ENCODE measurements at regions not wholly inside any gene's neighbourhood (a gene's known extent, or its start where the extent isn't known, plus 50 kb on each side); places are given as distances from the start of the nearest gene placed in this dataset.

- no peak overlapping the region for H2AFZ ChIP-seq (replicated peaks)
- no peaks in the 10 kb centered on the region for H4K20me1 ChIP-seq (ENCODE audit: low read depth)
- Mint-ChIP-seq H3K4me1 (no peaks in the 10 kb centered on the region), H3K27me3 (ENCODE audit: insufficient read depth, low read depth) (peaks cover 12% of the 10 kb centered on the region), H3K9me3 (peaks cover 23% of the 10 kb centered on the region), H3K36me3 (no peaks in the 10 kb centered on the region), H3K27ac (no peak overlapping the region), H3K4me3 (no peak overlapping the region)
- DNase-seq (ENCODE audit: low spot score): no peak
- H3K27ac ChIP-seq: no peak overlapping the region
- no peak for TF ChIP-seq CTCF (IDR thresholded peaks at IDR 0.05)
- TF ChIP-seq EZH2 (IDR thresholded peaks at IDR 0.05): no peak
- no peak for TF ChIP-seq EZH2phosphoT487 (IDR thresholded peaks at IDR 0.05)
- no peaks in the 10 kb centered on the region for H3K27me3 ChIP-seq
- no peaks in the 10 kb centered on the region for H3K79me2 ChIP-seq (ENCODE audit: low read depth)
- no peaks in the 10 kb centered on the region for H3K9me3 ChIP-seq (ENCODE audit: low read depth)
- no peaks in the 10 kb centered on the region for H3K36me3 ChIP-seq
- H3K9ac ChIP-seq: no peak overlapping the region
- H3K4me2 ChIP-seq: no peak overlapping the region
- no peak overlapping the region for H3K4me3 ChIP-seq
- H3K4me1 ChIP-seq: no peaks in the 10 kb centered on the region
- no peaks in the 10 kb centered on the region for H3F3A ChIP-seq (ENCODE audit: low read depth)
Measured at GRCh38 chr2:129915303-129915840, 64.1 kb upstream of the RAB6C start.

GRCh38 chr2:129918604-129919003, 60.9 kb upstream of the RAB6C start:
- H3K27ac Mint-ChIP-seq: no peak overlapping the region
- peaks cover 1% of the 10 kb centered on the region for H3K4me1 Mint-ChIP-seq
- Histone ChIP-seq H3K79me2 (ENCODE audit: low read depth) (no peaks in the 10 kb centered on the region), H4K20me1 (ENCODE audit: low read depth) (no peaks in the 10 kb centered on the region), H3K4me3 (no peak overlapping the region), H3K4me2 (no peak overlapping the region), H2AFZ (replicated peaks) (no peak overlapping the region), H3K27ac (no peak overlapping the region), H3K4me1 (peaks cover 10% of the 10 kb centered on the region), H3K27me3 (peaks cover 29% of the 10 kb centered on the region), H3F3A (ENCODE audit: low read depth) (no peaks in the 10 kb centered on the region), H3K9ac (no peak overlapping the region), H3K36me3 (no peaks in the 10 kb centered on the region), H3K9me3 (ENCODE audit: low read depth) (no peaks in the 10 kb centered on the region)
- H3K36me3 Mint-ChIP-seq: no peaks in the 10 kb centered on the region
- no peak for DNase-seq (ENCODE audit: low spot score)
- no peak for TF ChIP-seq CTCF (IDR thresholded peaks at IDR 0.05)
- H3K9me3 Mint-ChIP-seq: peaks cover 25% of the 10 kb centered on the region
- H3K27me3 Mint-ChIP-seq (ENCODE audit: insufficient read depth, low read depth): peaks cover 19% of the 10 kb centered on the region
- no peak overlapping the region for H3K4me3 Mint-ChIP-seq

DNA sequence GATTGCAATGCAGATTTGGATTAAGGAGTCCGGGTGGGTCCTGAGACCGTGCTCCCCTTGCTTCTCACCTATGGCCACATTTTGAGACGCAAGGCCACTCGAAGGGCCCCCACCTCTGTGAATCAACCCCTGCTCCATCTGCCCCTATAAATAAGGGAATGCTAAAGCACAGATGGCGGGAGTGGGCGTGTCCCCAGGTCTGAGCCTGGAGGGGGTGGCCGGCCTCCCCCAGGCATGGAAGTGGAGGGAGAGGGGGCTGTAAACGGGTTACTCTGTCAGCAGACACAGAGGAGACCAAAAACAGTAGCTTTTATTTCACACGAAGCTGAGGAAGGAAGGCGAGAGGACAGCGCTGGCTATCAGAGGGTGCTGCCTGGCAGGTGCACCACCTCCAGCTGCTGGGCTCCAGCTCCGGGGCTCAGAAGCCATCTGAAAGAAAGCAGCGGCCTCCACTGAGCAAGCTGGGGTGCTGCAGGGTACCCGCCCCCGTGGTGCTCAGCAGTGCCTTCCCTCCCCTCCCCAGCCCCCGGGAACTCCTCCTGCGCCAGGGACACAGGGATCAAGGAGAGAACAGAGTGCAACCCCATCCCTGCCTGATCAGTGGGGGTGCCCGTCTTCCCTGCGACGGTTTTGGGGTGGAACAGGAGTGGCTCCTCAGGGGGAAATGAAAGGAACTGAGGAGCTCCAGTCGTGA, 56.7 kb upstream of the RAB6C start:
- Histone ChIP-seq H3K4me2 (peak overlapping the region; percentile 95), H3K36me3 (no peaks in the 10 kb centered on the region), H3K79me2 (ENCODE audit: low read depth) (no peaks in the 10 kb centered on the region), H3F3A (ENCODE audit: low read depth) (no peaks in the 10 kb centered on the region), H3K4me1 (peaks cover 10% of the 10 kb centered on the region), H2AFZ (replicated peaks) (peak overlapping the region; percentile 88), H3K4me3 (peak overlapping the region; percentile 52), H3K27ac (no peak overlapping the region), H4K20me1 (ENCODE audit: low read depth) (no peaks in the 10 kb centered on the region), H3K27me3 (peaks cover 30% of the 10 kb centered on the region), H3K9me3 (ENCODE audit: low read depth) (no peaks in the 10 kb centered on the region), H3K9ac (no peak overlapping the region)
- no peak overlapping the region for H3K4me3 Mint-ChIP-seq
- H3K27ac Mint-ChIP-seq: no peak overlapping the region
- TF ChIP-seq CTCF (IDR thresholded peaks at IDR 0.05) (no peak), EZH2 (IDR thresholded peaks at IDR 0.05) (peak; percentile 34)
- H3K27me3 Mint-ChIP-seq (ENCODE audit: insufficient read depth, low read depth): peaks cover 20% of the 10 kb centered on the region
- H3K9me3 Mint-ChIP-seq: peaks cover 22% of the 10 kb centered on the region
- H3K36me3 Mint-ChIP-seq: no peaks in the 10 kb centered on the region
- DNase-seq (ENCODE audit: low spot score): peak; percentile 48
- H3K4me1 Mint-ChIP-seq: peaks cover 5% of the 10 kb centered on the region

Measured in neural progenitor cell (in vitro differentiated cells).